ENCODE measurements at regions not wholly inside any gene's neighbourhood (a gene's known extent, or its start where the extent isn't known, plus 50 kb on each side); places are given as distances from the start of the nearest gene placed in this dataset.

DNA sequence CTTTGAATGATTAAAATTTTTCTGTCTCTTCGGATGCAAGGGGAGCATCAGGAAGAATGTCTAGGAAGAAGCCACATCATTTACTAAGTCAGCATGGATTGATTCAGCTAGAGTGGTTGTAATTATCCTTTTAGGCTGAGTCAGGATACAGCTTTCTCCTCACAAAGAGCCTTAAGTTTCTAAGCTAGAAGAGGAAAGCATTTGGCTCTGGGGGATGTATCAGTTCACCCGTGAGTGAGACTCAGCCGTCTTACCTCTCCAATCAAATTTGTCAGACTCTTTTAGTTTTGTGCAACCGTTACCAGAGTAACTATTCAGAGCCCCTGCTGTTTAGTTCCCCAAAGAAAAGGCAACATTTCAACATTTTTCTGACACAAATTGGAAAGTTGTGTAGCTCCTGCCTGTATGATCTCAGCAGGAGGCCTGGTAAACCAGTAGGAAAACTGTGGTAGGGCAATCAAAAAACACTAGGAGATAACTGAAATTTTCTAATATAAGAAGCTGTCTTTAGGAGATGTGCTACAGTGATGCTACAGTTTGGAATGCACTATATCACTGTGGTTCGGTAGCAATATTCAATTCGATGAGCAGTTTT lies 432.4 kb upstream of the LUZP2 start:
- Histone ChIP-seq H3K4me3 (ENCODE audit: low read length) (no peak overlapping the region), H3K4me1 (ENCODE audit: control insufficient read depth, insufficient read depth, low read length) (no peaks in the 10 kb centered on the region), H3K9me3 (ENCODE audit: control insufficient read depth, low read depth, low read length) (no peaks in the 10 kb centered on the region), H3K27me3 (ENCODE audit: control insufficient read depth, insufficient read depth, low read length) (no peaks in the 10 kb centered on the region), H3K36me3 (ENCODE audit: control insufficient read depth, insufficient read depth, low read length) (no peaks in the 10 kb centered on the region), H3K27ac (ENCODE audit: low read length) (no peak overlapping the region)
- DNase-seq = no peak
- no CpG with 5 or more reads among the region's 6 CpGs for WGBS (ENCODE audit: insufficient coverage, low lambda C conversion rate)

- H3K4me3 ChIP-seq (ENCODE audit: low read length) = no peak overlapping the region
- no CpG with 5 or more reads among the region's 2 CpGs for WGBS (ENCODE audit: insufficient coverage, low lambda C conversion rate)
- H3K27ac ChIP-seq (ENCODE audit: low read length) = no peak overlapping the region
- no peaks in the 10 kb centered on the region for H3K36me3 ChIP-seq (ENCODE audit: control insufficient read depth, insufficient read depth, low read length)
- DNase-seq = no peak
- no peaks in the 10 kb centered on the region for H3K27me3 ChIP-seq (ENCODE audit: control insufficient read depth, insufficient read depth, low read length)
- no peaks in the 10 kb centered on the region for H3K9me3 ChIP-seq (ENCODE audit: control insufficient read depth, low read depth, low read length)
- H3K4me1 ChIP-seq (ENCODE audit: control insufficient read depth, insufficient read depth, low read length) = no peaks in the 10 kb centered on the region
Measured at GRCh38 chr11:24068197-24068596, 428.7 kb upstream of the LUZP2 start.

- DNase-seq = no peak
- no peak overlapping the region for H3K4me3 ChIP-seq (ENCODE audit: low read length)
- H3K9me3 ChIP-seq (ENCODE audit: control insufficient read depth, low read depth, low read length) = no peaks in the 10 kb centered on the region
Measured at GRCh38 chr11:24070435-24070834, 426.4 kb upstream of the LUZP2 start.

GRCh38 chr11:24078018-24078417 lies 418.8 kb upstream of the LUZP2 start:
- WGBS (ENCODE audit: insufficient coverage, low lambda C conversion rate) = 20% methylated on average over 1 of the region's 3 CpGs

More at GRCh38 chr11:24070435-24070834, 426.4 kb upstream of the LUZP2 start:
- Histone ChIP-seq H3K36me3 (ENCODE audit: control insufficient read depth, insufficient read depth, low read length) (no peaks in the 10 kb centered on the region), H3K27ac (ENCODE audit: low read length) (no peak overlapping the region), H3K27me3 (ENCODE audit: control insufficient read depth, insufficient read depth, low read length) (no peaks in the 10 kb centered on the region), H3K4me1 (ENCODE audit: control insufficient read depth, insufficient read depth, low read length) (no peaks in the 10 kb centered on the region)
- 83% methylated on average over 1 of the region's 3 CpGs for WGBS (ENCODE audit: insufficient coverage, low lambda C conversion rate)

GRCh38 chr11:24082241-24082640 lies 414.6 kb upstream of the LUZP2 start:
- H3K4me1 ChIP-seq (ENCODE audit: control insufficient read depth, insufficient read depth, low read length) = no peaks in the 10 kb centered on the region
- no peaks in the 10 kb centered on the region for H3K27me3 ChIP-seq (ENCODE audit: control insufficient read depth, insufficient read depth, low read length)
- no peak for DNase-seq
- 80% methylated on average over 1 of the region's 1 CpG for WGBS (ENCODE audit: insufficient coverage, low lambda C conversion rate)
- no peak overlapping the region for H3K4me3 ChIP-seq (ENCODE audit: low read length)
- no peaks in the 10 kb centered on the region for H3K9me3 ChIP-seq (ENCODE audit: control insufficient read depth, low read depth, low read length)
- no peak overlapping the region for H3K27ac ChIP-seq (ENCODE audit: low read length)
- H3K36me3 ChIP-seq (ENCODE audit: control insufficient read depth, insufficient read depth, low read length) = no peaks in the 10 kb centered on the region

More at GRCh38 chr11:24078018-24078417, 418.8 kb upstream of the LUZP2 start:
- Histone ChIP-seq H3K27ac (ENCODE audit: low read length) (no peak overlapping the region), H3K4me1 (ENCODE audit: control insufficient read depth, insufficient read depth, low read length) (no peaks in the 10 kb centered on the region), H3K4me3 (ENCODE audit: low read length) (no peak overlapping the region), H3K36me3 (ENCODE audit: control insufficient read depth, insufficient read depth, low read length) (no peaks in the 10 kb centered on the region), H3K9me3 (ENCODE audit: control insufficient read depth, low read depth, low read length) (no peaks in the 10 kb centered on the region), H3K27me3 (ENCODE audit: control insufficient read depth, insufficient read depth, low read length) (no peaks in the 10 kb centered on the region)
- DNase-seq = no peak

- DNase-seq = no peak
- Histone ChIP-seq H3K4me1 (ENCODE audit: control insufficient read depth, insufficient read depth, low read length) (no peaks in the 10 kb centered on the region), H3K27ac (ENCODE audit: low read length) (no peak overlapping the region), H3K9me3 (ENCODE audit: control insufficient read depth, low read depth, low read length) (no peaks in the 10 kb centered on the region), H3K4me3 (ENCODE audit: low read length) (no peak overlapping the region), H3K27me3 (ENCODE audit: control insufficient read depth, insufficient read depth, low read length) (no peaks in the 10 kb centered on the region), H3K36me3 (ENCODE audit: control insufficient read depth, insufficient read depth, low read length) (no peaks in the 10 kb centered on the region)
- no CpG with 5 or more reads among the region's 1 CpG for WGBS (ENCODE audit: insufficient coverage, low lambda C conversion rate)
Measured at GRCh38 chr11:24082860-24083259, 414.0 kb upstream of the LUZP2 start.

- no peaks in the 10 kb centered on the region for H3K4me1 ChIP-seq (ENCODE audit: control insufficient read depth, insufficient read depth, low read length)
- H3K27me3 ChIP-seq (ENCODE audit: control insufficient read depth, insufficient read depth, low read length) = no peaks in the 10 kb centered on the region
- no CpG with 5 or more reads among the region's 1 CpG for WGBS (ENCODE audit: insufficient coverage, low lambda C conversion rate)
- no peak overlapping the region for H3K4me3 ChIP-seq (ENCODE audit: low read length)
- DNase-seq = no peak
- no peak overlapping the region for H3K27ac ChIP-seq (ENCODE audit: low read length)
- H3K36me3 ChIP-seq (ENCODE audit: control insufficient read depth, insufficient read depth, low read length) = no peaks in the 10 kb centered on the region
- no peaks in the 10 kb centered on the region for H3K9me3 ChIP-seq (ENCODE audit: control insufficient read depth, low read depth, low read length)
Measured at GRCh38 chr11:24084956-24085355, 411.9 kb upstream of the LUZP2 start.

- H3K36me3 ChIP-seq (ENCODE audit: control insufficient read depth, insufficient read depth, low read length) = no peaks in the 10 kb centered on the region
- DNase-seq = no peak
- WGBS (ENCODE audit: insufficient coverage, low lambda C conversion rate) = no CpG with 5 or more reads among the region's 2 CpGs
Measured at GRCh38 chr11:24086921-24087320, 409.9 kb upstream of the LUZP2 start.

GRCh38 chr11:24091594-24091993 lies 405.3 kb upstream of the LUZP2 start:
- WGBS (ENCODE audit: insufficient coverage, low lambda C conversion rate) = 100% methylated on average over 1 of the region's 2 CpGs
- DNase-seq = no peak
- Histone ChIP-seq H3K4me1 (ENCODE audit: control insufficient read depth, insufficient read depth, low read length) (no peaks in the 10 kb centered on the region), H3K36me3 (ENCODE audit: control insufficient read depth, insufficient read depth, low read length) (no peaks in the 10 kb centered on the region), H3K4me3 (ENCODE audit: low read length) (no peak overlapping the region), H3K27me3 (ENCODE audit: control insufficient read depth, insufficient read depth, low read length) (no peaks in the 10 kb centered on the region), H3K27ac (ENCODE audit: low read length) (no peak overlapping the region), H3K9me3 (ENCODE audit: control insufficient read depth, low read depth, low read length) (no peaks in the 10 kb centered on the region)

More at GRCh38 chr11:24086921-24087320, 409.9 kb upstream of the LUZP2 start:
- Histone ChIP-seq H3K4me1 (ENCODE audit: control insufficient read depth, insufficient read depth, low read length) (no peaks in the 10 kb centered on the region), H3K27me3 (ENCODE audit: control insufficient read depth, insufficient read depth, low read length) (no peaks in the 10 kb centered on the region), H3K9me3 (ENCODE audit: control insufficient read depth, low read depth, low read length) (no peaks in the 10 kb centered on the region), H3K4me3 (ENCODE audit: low read length) (no peak overlapping the region), H3K27ac (ENCODE audit: low read length) (no peak overlapping the region)

GRCh38 chr11:24093375-24093774 lies 403.5 kb upstream of the LUZP2 start:
- no peaks in the 10 kb centered on the region for H3K36me3 ChIP-seq (ENCODE audit: control insufficient read depth, insufficient read depth, low read length)
- no peak overlapping the region for H3K4me3 ChIP-seq (ENCODE audit: low read length)
- DNase-seq = no peak
- WGBS (ENCODE audit: insufficient coverage, low lambda C conversion rate) = no CpG with 5 or more reads among the region's 2 CpGs
- H3K27me3 ChIP-seq (ENCODE audit: control insufficient read depth, insufficient read depth, low read length) = no peaks in the 10 kb centered on the region
- H3K9me3 ChIP-seq (ENCODE audit: control insufficient read depth, low read depth, low read length) = no peaks in the 10 kb centered on the region
- H3K4me1 ChIP-seq (ENCODE audit: control insufficient read depth, insufficient read depth, low read length) = no peaks in the 10 kb centered on the region
- H3K27ac ChIP-seq (ENCODE audit: low read length) = no peak overlapping the region

DNA sequence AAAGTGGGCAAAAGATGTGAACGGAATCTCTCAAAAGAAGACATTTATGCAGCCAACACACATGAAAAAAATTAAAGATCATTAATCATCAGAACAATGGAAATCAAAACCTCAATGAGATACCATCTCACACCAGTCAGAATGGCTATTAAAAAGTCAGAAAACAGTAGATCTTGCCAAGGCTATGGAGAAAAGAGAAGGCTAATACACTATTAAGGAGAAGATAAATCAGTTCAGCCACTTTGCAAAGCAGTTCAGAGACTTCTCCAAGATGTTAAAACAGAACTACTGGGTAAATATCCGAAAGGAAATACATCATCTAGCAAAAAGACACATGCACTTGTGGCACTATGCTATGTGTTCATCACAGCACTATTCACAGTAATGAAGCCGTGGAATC lies 388.2 kb upstream of the LUZP2 start:
- H3K9me3 ChIP-seq (ENCODE audit: control insufficient read depth, low read depth, low read length) = no peaks in the 10 kb centered on the region
- H3K27ac ChIP-seq (ENCODE audit: low read length) = no peak overlapping the region
- no peak for DNase-seq
- H3K27me3 ChIP-seq (ENCODE audit: control insufficient read depth, insufficient read depth, low read length) = no peaks in the 10 kb centered on the region
- no peak overlapping the region for H3K4me3 ChIP-seq (ENCODE audit: low read length)
- no peaks in the 10 kb centered on the region for H3K36me3 ChIP-seq (ENCODE audit: control insufficient read depth, insufficient read depth, low read length)
- WGBS (ENCODE audit: insufficient coverage, low lambda C conversion rate) = 94% methylated on average over 2 of the region's 3 CpGs
- no peaks in the 10 kb centered on the region for H3K4me1 ChIP-seq (ENCODE audit: control insufficient read depth, insufficient read depth, low read length)
